SK-N-SH treated with all-trans-retinoic acid at 6 μM for 48 hours (cell line): ENCODE measurements at regions not wholly inside any gene's neighbourhood (a gene's known extent, or its start where the extent isn't known, plus 50 kb on each side); places are given as distances from the start of the nearest gene placed in this dataset.

Source experiments
- OSR1 ChIP-seq: fragments of 250-450 bp; sonication (Bioruptor Pico); IDR thresholded peaks from 2 replicates; pipeline ENCODE4 v1.8.0; 2022; ENCODE audit warnings: moderate library complexity, mild to moderate bottlenecking, inconsistent platforms
- PATZ1 ChIP-seq: fragments of 250-450 bp; sonication (Bioruptor Pico); IDR thresholded peaks from 2 replicates; pipeline ENCODE4 v1.8.0; 2020; ENCODE audit warnings: mild to moderate bottlenecking, moderate library complexity, borderline replicate concordance
- PPARA ChIP-seq: fragments of 250-450 bp; sonication (Bioruptor Pico); IDR thresholded peaks from 2 replicates; pipeline ENCODE4 v1.5.0; 2020; ENCODE audit warnings: mild to moderate bottlenecking, borderline replicate concordance
- SNAI2 ChIP-seq: fragments of 250-450 bp; sonication (Bioruptor Pico); IDR thresholded peaks from 2 replicates; pipeline ENCODE4 v1.5.0; 2020; ENCODE audit warnings: mild to moderate bottlenecking, moderate library complexity
- TOX ChIP-seq: fragments of 250-450 bp; sonication (Bioruptor Pico); IDR thresholded peaks from 2 replicates; pipeline ENCODE4 v1.8.0; 2021; ENCODE audit warnings: mild to moderate bottlenecking, moderate library complexity, borderline replicate concordance
- TSHZ2 ChIP-seq: fragments of 250-450 bp; sonication (Bioruptor Pico); IDR thresholded peaks from 2 replicates; pipeline ENCODE4 v1.5.0; 2020; ENCODE audit warnings: mild to moderate bottlenecking, moderate library complexity
- ZC3H10 ChIP-seq: fragments of 250-450 bp; sonication (Bioruptor Pico); IDR thresholded peaks from 2 replicates; pipeline ENCODE4 v1.5.1; 2021; ENCODE audit warnings: mild to moderate bottlenecking, moderate library complexity
- ZFP3 ChIP-seq: fragments of 250-450 bp; sonication (Bioruptor Pico); IDR thresholded peaks from 2 replicates; pipeline ENCODE4 v1.5.0; 2020; ENCODE audit warnings: mild to moderate bottlenecking, moderate library complexity
- ZFP30 ChIP-seq: fragments of 450-650 bp; formaldehyde crosslinking; IDR thresholded peaks from 2 replicates; pipeline ENCODE4 v1.5.0; 2022; ENCODE audit warnings: mild to moderate bottlenecking, moderate library complexity
- ZNF70 ChIP-seq: fragments of 450-650 bp; formaldehyde crosslinking; IDR thresholded peaks from 2 replicates; pipeline ENCODE4 v1.5.0; 2020; ENCODE audit warnings: mild to moderate bottlenecking, moderate library complexity

- no peak for TF ChIP-seq PPARA (CRISPR knock-in tag)
- no peak for TF ChIP-seq TOX
- TF ChIP-seq TSHZ2 (CRISPR knock-in tag) = no peak
- TF ChIP-seq ZFP30 (CRISPR knock-in tag) = no peak
- no peak for TF ChIP-seq PATZ1 (CRISPR knock-in tag)
- TF ChIP-seq ZFP3 (CRISPR knock-in tag) = no peak
- no peak for TF ChIP-seq ZNF70 (CRISPR knock-in tag)
- TF ChIP-seq OSR1 (CRISPR knock-in tag) = no peak
- no peak for TF ChIP-seq SNAI2 (CRISPR knock-in tag)
- no peak for TF ChIP-seq ZC3H10 (CRISPR knock-in tag)
Observed at GRCh38 chr10:60502621-60503020, 112.9 kb upstream of the ANK3 start.
